IPS-20b (cell line): ENCODE measurements at regions not wholly inside any gene's neighbourhood (a gene's known extent, or its start where the extent isn't known, plus 50 kb on each side); places are given as distances from the start of the nearest gene placed in this dataset.

ENCODE experiments used
- H3K27ac ChIP-seq: one replicate; pipeline ENCODE4 v1.5.1; 2013; ENCODE audit warnings: low read length
- H3K27me3 ChIP-seq: 2 replicates; pipeline ENCODE4 v1.6.1; 2013; ENCODE audit warnings: mild to moderate bottlenecking, low read length, inconsistent platforms; ENCODE audit not compliant: insufficient read depth
- H3K36me3 ChIP-seq: 2 replicates; pipeline ENCODE4 v1.6.1; 2013; ENCODE audit warnings: low read depth, mild to moderate bottlenecking, inconsistent platforms, low read length, moderate library complexity; ENCODE audit not compliant: insufficient read depth
- H3K4me1 ChIP-seq: 2 replicates; pipeline ENCODE4 v1.6.1; 2013; ENCODE audit warnings: mild to moderate bottlenecking, control low read depth, inconsistent platforms, low read length, moderate library complexity; ENCODE audit not compliant: insufficient read depth
- H3K4me3 ChIP-seq: 2 replicates; pipeline ENCODE4 v1.5.1; 2013; ENCODE audit warnings: mild to moderate bottlenecking, low read length, inconsistent platforms
- H3K9ac ChIP-seq: 2 replicates; pipeline ENCODE4 v1.6.1; 2013; ENCODE audit warnings: low read depth, mild to moderate bottlenecking, inconsistent platforms, low read length, moderate library complexity
- H3K9me3 ChIP-seq: 2 replicates; pipeline ENCODE4 v1.6.1; 2013; ENCODE audit warnings: mild to moderate bottlenecking, low read depth, low read length, inconsistent platforms; ENCODE audit not compliant: insufficient read depth

- H3K9ac ChIP-seq = no peak overlapping the region
- H3K27ac ChIP-seq = no peak overlapping the region
- H3K4me3 ChIP-seq = no peak overlapping the region
- no peaks in the 10 kb centered on the region for H3K9me3 ChIP-seq
- H3K27me3 ChIP-seq = no peaks in the 10 kb centered on the region
- H3K4me1 ChIP-seq = no peaks in the 10 kb centered on the region
- H3K36me3 ChIP-seq = no peaks in the 10 kb centered on the region
These were observed 679.9 kb downstream of the KCNA4 start for GRCh38 chr11:29336727-29337575.

GRCh38 chr11:29334776-29335130, 682.1 kb downstream of the KCNA4 start:
- Histone ChIP-seq H3K9me3 (no peaks in the 10 kb centered on the region), H3K9ac (no peak overlapping the region), H3K36me3 (no peaks in the 10 kb centered on the region), H3K4me3 (no peak overlapping the region), H3K27me3 (no peaks in the 10 kb centered on the region), H3K4me1 (no peaks in the 10 kb centered on the region), H3K27ac (no peak overlapping the region)

- Histone ChIP-seq H3K36me3 (no peaks in the 10 kb centered on the region), H3K4me3 (no peak overlapping the region), H3K27ac (no peak overlapping the region), H3K9me3 (no peaks in the 10 kb centered on the region), H3K9ac (no peak overlapping the region), H3K4me1 (no peaks in the 10 kb centered on the region), H3K27me3 (no peaks in the 10 kb centered on the region)
These were observed 682.6 kb downstream of the KCNA4 start for GRCh38 chr11:29333993-29334775.

- H3K27ac ChIP-seq = no peak overlapping the region
- no peaks in the 10 kb centered on the region for H3K27me3 ChIP-seq
- no peaks in the 10 kb centered on the region for H3K9me3 ChIP-seq
- H3K4me3 ChIP-seq = no peak overlapping the region
- no peaks in the 10 kb centered on the region for H3K4me1 ChIP-seq
- no peaks in the 10 kb centered on the region for H3K36me3 ChIP-seq
- H3K9ac ChIP-seq = no peak overlapping the region
These were observed 685.3 kb downstream of the KCNA4 start for GRCh38 chr11:29331451-29332010.

- Histone ChIP-seq H3K4me1 (no peaks in the 10 kb centered on the region), H3K9me3 (no peaks in the 10 kb centered on the region), H3K36me3 (no peaks in the 10 kb centered on the region), H3K4me3 (no peak overlapping the region), H3K27ac (no peak overlapping the region), H3K9ac (no peak overlapping the region), H3K27me3 (no peaks in the 10 kb centered on the region)
These were observed 687.8 kb downstream of the KCNA4 start for GRCh38 chr11:29328961-29329441.

GRCh38 chr11:29327891-29328290, 688.9 kb downstream of the KCNA4 start:
- Histone ChIP-seq H3K9ac (no peak overlapping the region), H3K27ac (no peak overlapping the region), H3K27me3 (no peaks in the 10 kb centered on the region), H3K36me3 (no peaks in the 10 kb centered on the region), H3K4me3 (no peak overlapping the region), H3K9me3 (no peaks in the 10 kb centered on the region), H3K4me1 (no peaks in the 10 kb centered on the region)

- no peak overlapping the region for H3K9ac ChIP-seq
- H3K4me1 ChIP-seq = no peaks in the 10 kb centered on the region
These were observed 690.1 kb downstream of the KCNA4 start for GRCh38 chr11:29326757-29327156.

GRCh38 chr11:29324328-29324727, 692.5 kb downstream of the KCNA4 start:
- H3K27me3 ChIP-seq = no peaks in the 10 kb centered on the region
- no peak overlapping the region for H3K4me3 ChIP-seq
- H3K9me3 ChIP-seq = no peaks in the 10 kb centered on the region
- H3K27ac ChIP-seq = no peak overlapping the region
- no peaks in the 10 kb centered on the region for H3K36me3 ChIP-seq
- H3K9ac ChIP-seq = no peak overlapping the region
- no peaks in the 10 kb centered on the region for H3K4me1 ChIP-seq

More at GRCh38 chr11:29326757-29327156, 690.1 kb downstream of the KCNA4 start:
- Histone ChIP-seq H3K27ac (no peak overlapping the region), H3K9me3 (no peaks in the 10 kb centered on the region), H3K4me3 (no peak overlapping the region), H3K27me3 (no peaks in the 10 kb centered on the region), H3K36me3 (no peaks in the 10 kb centered on the region)

GRCh38 chr11:29321293-29322132, 695.3 kb downstream of the KCNA4 start:
- Histone ChIP-seq H3K36me3 (no peaks in the 10 kb centered on the region), H3K9ac (no peak overlapping the region), H3K27ac (no peak overlapping the region), H3K27me3 (no peaks in the 10 kb centered on the region), H3K9me3 (no peaks in the 10 kb centered on the region), H3K4me1 (no peaks in the 10 kb centered on the region), H3K4me3 (no peak overlapping the region)

- no peaks in the 10 kb centered on the region for H3K4me1 ChIP-seq
- no peaks in the 10 kb centered on the region for H3K9me3 ChIP-seq
- no peaks in the 10 kb centered on the region for H3K36me3 ChIP-seq
- H3K27me3 ChIP-seq = no peaks in the 10 kb centered on the region
- H3K9ac ChIP-seq = no peak overlapping the region
- H3K27ac ChIP-seq = no peak overlapping the region
- no peak overlapping the region for H3K4me3 ChIP-seq
These were observed 696.6 kb downstream of the KCNA4 start for GRCh38 chr11:29320196-29320595.

GRCh38 chr11:29319210-29319609, 697.6 kb downstream of the KCNA4 start:
- H3K4me3 ChIP-seq = no peak overlapping the region
- H3K9ac ChIP-seq = no peak overlapping the region

More at GRCh38 chr11:29319210-29319609, 697.6 kb downstream of the KCNA4 start:
- Histone ChIP-seq H3K4me1 (no peaks in the 10 kb centered on the region), H3K27me3 (no peaks in the 10 kb centered on the region), H3K36me3 (no peaks in the 10 kb centered on the region), H3K27ac (no peak overlapping the region), H3K9me3 (no peaks in the 10 kb centered on the region)
